Left renal pelvis (tissue), 4 donors: ENCODE measurements at regions not wholly inside any gene's neighbourhood (a gene's known extent, or its start where the extent isn't known, plus 50 kb on each side); places are given as distances from the start of the nearest gene placed in this dataset.

ENCODE experiments used
- DNase-seq, 4 donors: peaks; one replicate each; pipeline ENCODE4 v3.0.0-alpha.2; 2013; ENCODE audit warnings: low read depth in 4 of 4, low spot score in 3 of 4

GRCh38 chr2:207473931-207474235 is 55.9 kb upstream of the CREB1 start:
- no peak for DNase-seq

- DNase-seq: peak in 2 of 4 donors; percentile 32 to 51
Measured at GRCh38 chr2:207474863-207475485, 54.8 kb upstream of the CREB1 start.

- DNase-seq: no peak
Measured at GRCh38 chr2:207475546-207475945, 54.2 kb upstream of the CREB1 start.

GRCh38 chr2:207477896-207478295 is 51.9 kb upstream of the CREB1 start:
- no peak for DNase-seq

- no peak for DNase-seq
Measured at GRCh38 chr2:207478572-207478971, 51.2 kb upstream of the CREB1 start.

GRCh38 chr2:207479198-207479785 is 50.5 kb upstream of the CREB1 start:
- DNase-seq: no peak
